Immature natural killer cell (primary cell): ENCODE measurements at regions not wholly inside any gene's neighbourhood (a gene's known extent, or its start where the extent isn't known, plus 50 kb on each side); places are given as distances from the start of the nearest gene placed in this dataset.

Experiments used
- DNase-seq, 3 donors: peaks; one replicate each; pipeline ENCODE4 v3.0.0; 2022; ENCODE audit warnings: mixed read lengths in 1 of 3
- H3K27ac Mint-ChIP-seq, 6 donors: one replicate each; pipeline ENCODE4 v1.8.0; 2020; ENCODE audit warnings: mixed read lengths in 6 of 6, mild to moderate bottlenecking in 5 of 6, inconsistent platforms in 4 of 6, moderate library complexity in 3 of 6
- H3K27me3 Mint-ChIP-seq, 3 donors: one replicate each; pipeline ENCODE4 v1.8.0; 2020 to 2021; ENCODE audit warnings: low read depth in 3 of 3, mild to moderate bottlenecking in 3 of 3, mixed read lengths in 3 of 3, moderate library complexity in 3 of 3, inconsistent platforms in 1 of 3
- H3K36me3 Mint-ChIP-seq, 3 donors: one replicate each; pipeline ENCODE4 v1.8.0; 2020; ENCODE audit warnings: mixed read lengths in 3 of 3, inconsistent platforms in 2 of 3, mild to moderate bottlenecking in 2 of 3
- H3K4me1 Mint-ChIP-seq, 2 donors: one replicate each; pipeline ENCODE4 v1.8.0; 2020; ENCODE audit warnings: inconsistent platforms in 2 of 2, mild to moderate bottlenecking in 2 of 2, mixed read lengths in 2 of 2, moderate library complexity in 1 of 2
- H3K4me3 Mint-ChIP-seq, 5 donors: one replicate each; pipeline ENCODE4 v1.8.0; 2020; ENCODE audit warnings: mild to moderate bottlenecking in 5 of 5, mixed read lengths in 5 of 5, inconsistent platforms in 3 of 5, moderate library complexity in 3 of 5
- H3K9me3 Mint-ChIP-seq, 6 donors: one replicate each; pipeline ENCODE4 v1.8.0; 2020; ENCODE audit warnings: mild to moderate bottlenecking in 6 of 6, mixed read lengths in 6 of 6, inconsistent platforms in 4 of 6, moderate library complexity in 3 of 6

- H3K4me3 Mint-ChIP-seq, result no peak overlapping the region
- H3K27ac Mint-ChIP-seq, result no peak overlapping the region
- peaks cover 0 to 12% (median 3%) of the 10 kb centered on the region in 6 donors for H3K9me3 Mint-ChIP-seq
- H3K4me1 Mint-ChIP-seq, result no peaks in the 10 kb centered on the region
- DNase-seq, result no peak
- no peaks in the 10 kb centered on the region for H3K36me3 Mint-ChIP-seq
- H3K27me3 Mint-ChIP-seq, result peaks cover 7 to 19% (median 7%) of the 10 kb centered on the region in 3 donors
Measured at GRCh38 chr15:101590785-101591184, 61.4 kb downstream of the TM2D3 start.

- H3K27ac Mint-ChIP-seq, result no peak overlapping the region
- no peaks in the 10 kb centered on the region for H3K4me1 Mint-ChIP-seq
- H3K9me3 Mint-ChIP-seq, result peaks cover 0 to 4% (median 0%) of the 10 kb centered on the region in 6 donors
- no peaks in the 10 kb centered on the region for H3K36me3 Mint-ChIP-seq
- no peak for DNase-seq
- H3K4me3 Mint-ChIP-seq, result no peak overlapping the region
- peaks cover 8 to 33% (median 11%) of the 10 kb centered on the region in 3 donors for H3K27me3 Mint-ChIP-seq
Measured at GRCh38 chr15:101583284-101583683, 68.9 kb downstream of the TM2D3 start.

- Mint-ChIP-seq H3K4me1 (no peaks in the 10 kb centered on the region), H3K27ac (no peak overlapping the region)
- no peak for DNase-seq
Measured at GRCh38 chr15:101580431-101580830, 71.8 kb downstream of the TM2D3 start.

GRCh38 chr15:101579631-101580163, 72.5 kb downstream of the TM2D3 start:
- Mint-ChIP-seq H3K27me3 (peaks cover 8 to 27% (median 10%) of the 10 kb centered on the region in 3 donors), H3K9me3 (peaks cover 0 to 4% (median 0%) of the 10 kb centered on the region in 6 donors), H3K4me3 (no peak overlapping the region), H3K27ac (no peak overlapping the region), H3K4me1 (no peaks in the 10 kb centered on the region), H3K36me3 (no peaks in the 10 kb centered on the region)
- DNase-seq, result no peak

More at GRCh38 chr15:101580431-101580830, 71.8 kb downstream of the TM2D3 start:
- H3K4me3 Mint-ChIP-seq, result no peak overlapping the region
- H3K9me3 Mint-ChIP-seq, result peaks cover 0 to 4% (median 0%) of the 10 kb centered on the region in 6 donors
- H3K27me3 Mint-ChIP-seq, result peaks cover 8 to 28% (median 10%) of the 10 kb centered on the region in 3 donors
- H3K36me3 Mint-ChIP-seq, result no peaks in the 10 kb centered on the region

- Mint-ChIP-seq H3K27ac (peak overlapping the region in 1 of 6 donors; percentile 51), H3K4me1 (no peaks in the 10 kb centered on the region), H3K36me3 (no peaks in the 10 kb centered on the region), H3K9me3 (no peaks in the 10 kb centered on the region), H3K27me3 (peaks cover 3 to 22% (median 10%) of the 10 kb centered on the region in 3 donors), H3K4me3 (no peak overlapping the region)
- no peak for DNase-seq
Measured at GRCh38 chr15:101578443-101578894, 73.7 kb downstream of the TM2D3 start.

GRCh38 chr15:101573951-101574350, 78.2 kb downstream of the TM2D3 start:
- Mint-ChIP-seq H3K4me1 (no peaks in the 10 kb centered on the region), H3K27ac (no peak overlapping the region), H3K9me3 (no peaks in the 10 kb centered on the region), H3K27me3 (peaks cover 3 to 21% (median 5%) of the 10 kb centered on the region in 3 donors), H3K4me3 (no peak overlapping the region), H3K36me3 (no peaks in the 10 kb centered on the region)
- no peak for DNase-seq

GRCh38 chr15:101570241-101570640, 80.7 kb upstream of the PCSK6 start:
- Mint-ChIP-seq H3K27ac (no peak overlapping the region), H3K9me3 (no peaks in the 10 kb centered on the region), H3K27me3 (peaks cover 2 to 18% (median 4%) of the 10 kb centered on the region in 3 donors), H3K4me1 (no peaks in the 10 kb centered on the region), H3K36me3 (no peaks in the 10 kb centered on the region), H3K4me3 (no peak overlapping the region)
- no peak for DNase-seq

GRCh38 chr15:101568821-101569555, 79.5 kb upstream of the PCSK6 start:
- Mint-ChIP-seq H3K36me3 (no peaks in the 10 kb centered on the region), H3K27me3 (peaks cover 3 to 20% (median 4%) of the 10 kb centered on the region in 3 donors), H3K27ac (no peak overlapping the region), H3K4me1 (no peaks in the 10 kb centered on the region), H3K9me3 (no peaks in the 10 kb centered on the region), H3K4me3 (no peak overlapping the region)
- DNase-seq, result no peak

- Mint-ChIP-seq H3K27me3 (peaks cover 3 to 15% (median 4%) of the 10 kb centered on the region in 3 donors), H3K36me3 (no peaks in the 10 kb centered on the region), H3K9me3 (no peaks in the 10 kb centered on the region), H3K4me3 (no peak overlapping the region), H3K4me1 (no peaks in the 10 kb centered on the region), H3K27ac (no peak overlapping the region)
- no peak for DNase-seq
Measured at GRCh38 chr15:101568309-101568708, 78.8 kb upstream of the PCSK6 start.

- Mint-ChIP-seq H3K27ac (peak overlapping the region in 1 of 6 donors; percentile 14), H3K27me3 (peaks cover 3 to 13% (median 4%) of the 10 kb centered on the region in 3 donors), H3K4me1 (no peaks in the 10 kb centered on the region), H3K4me3 (no peak overlapping the region), H3K9me3 (no peaks in the 10 kb centered on the region), H3K36me3 (no peaks in the 10 kb centered on the region)
- DNase-seq, result no peak
Measured at GRCh38 chr15:101566748-101567488, 77.4 kb upstream of the PCSK6 start.

GRCh38 chr15:101565377-101565776, 75.9 kb upstream of the PCSK6 start:
- Mint-ChIP-seq H3K36me3 (no peaks in the 10 kb centered on the region), H3K4me3 (no peak overlapping the region), H3K27me3 (peaks cover 3 to 13% (median 4%) of the 10 kb centered on the region in 3 donors), H3K27ac (no peak overlapping the region), H3K4me1 (no peaks in the 10 kb centered on the region), H3K9me3 (peaks cover 0 to 2% (median 0%) of the 10 kb centered on the region in 6 donors)
- DNase-seq, result no peak

GRCh38 chr15:101563176-101563796, 73.8 kb upstream of the PCSK6 start:
- no peaks in the 10 kb centered on the region for H3K4me1 Mint-ChIP-seq
- H3K36me3 Mint-ChIP-seq, result no peaks in the 10 kb centered on the region
- peaks cover 4 to 7% (median 5%) of the 10 kb centered on the region in 3 donors for H3K27me3 Mint-ChIP-seq
- H3K4me3 Mint-ChIP-seq, result no peak overlapping the region
- no peak for DNase-seq
- H3K27ac Mint-ChIP-seq, result no peak overlapping the region
- peaks cover 0 to 2% (median 0%) of the 10 kb centered on the region in 6 donors for H3K9me3 Mint-ChIP-seq

- Mint-ChIP-seq H3K4me1 (no peaks in the 10 kb centered on the region), H3K36me3 (no peaks in the 10 kb centered on the region), H3K4me3 (no peak overlapping the region), H3K27me3 (peaks cover 4 to 7% (median 5%) of the 10 kb centered on the region in 3 donors), H3K9me3 (peaks cover 0 to 2% (median 0%) of the 10 kb centered on the region in 6 donors), H3K27ac (no peak overlapping the region)
- DNase-seq, result no peak
Measured at GRCh38 chr15:101562428-101563059, 73.0 kb upstream of the PCSK6 start.
